GM23338 (cell line): ENCODE measurements at regions not wholly inside any gene's neighbourhood (a gene's known extent, or its start where the extent isn't known, plus 50 kb on each side); places are given as distances from the start of the nearest gene placed in this dataset.

Experiments
- ATAC-seq: fragments of 200-7000 bp; cut with Tn5 transposase; 3 replicates; pipeline ENCODE4 v1.9.1; 2020
- DNase-seq: peaks from one replicate; pipeline ENCODE4 v3.0.0-alpha.2; 2015; ENCODE audit warnings: low spot score
- H2AFZ ChIP-seq: fragments of 200-600 bp; sonication (generic); 2 replicates; pipeline ENCODE4 v1.8.0; 2016; ENCODE audit warnings: antibody characterized with exemption, mild to moderate bottlenecking, moderate library complexity
- H3F3A ChIP-seq: fragments of 200-600 bp; sonication (generic); replicated peaks from 2 replicates; pipeline ENCODE4 v1.8.0; 2017; ENCODE audit warnings: antibody characterized with exemption, mixed run types, low read depth
- H3K27ac ChIP-seq: fragments of 200-600 bp; sonication (generic); 2 replicates; pipeline ENCODE4 v1.6.1; 2016; ENCODE audit warnings: low read depth
- H3K27me3 ChIP-seq: fragments of 200-600 bp; sonication (generic); 2 replicates; pipeline ENCODE4 v1.8.0; 2016; ENCODE audit warnings: mild to moderate bottlenecking, mixed run types, moderate library complexity; ENCODE audit not compliant: insufficient read depth
- H3K36me3 ChIP-seq: fragments of 200-600 bp; sonication (generic); 2 replicates; pipeline ENCODE4 v1.8.0; 2016; ENCODE audit warnings: mild to moderate bottlenecking; ENCODE audit not compliant: insufficient read depth
- H3K4me1 ChIP-seq: fragments of 200-600 bp; sonication (generic); 2 replicates; pipeline ENCODE4 v1.8.0; 2016; ENCODE audit warnings: mild to moderate bottlenecking, moderate library complexity; ENCODE audit not compliant: insufficient read depth
- H3K4me2 ChIP-seq: fragments of 200-600 bp; sonication (generic); 2 replicates; pipeline ENCODE4 v1.7.1; 2017; ENCODE audit warnings: mixed run types
- H3K4me3 ChIP-seq: fragments of 200-600 bp; sonication (generic); 2 replicates; pipeline ENCODE4 v1.6.1; 2016; ENCODE audit warnings: mixed run types
- H3K79me2 ChIP-seq: fragments of 200-600 bp; sonication (generic); replicated peaks from 2 replicates; pipeline ENCODE4 v1.8.0; 2017; ENCODE audit warnings: mild to moderate bottlenecking; ENCODE audit not compliant: insufficient read depth
- H3K9me2 ChIP-seq: fragments of 200-600 bp; sonication (generic); 2 replicates; pipeline ENCODE4 v1.8.0; 2017; ENCODE audit not compliant: insufficient read depth
- H4K20me1 ChIP-seq: fragments of 200-600 bp; sonication (generic); replicated peaks from 2 replicates; pipeline ENCODE4 v1.8.0; 2017; ENCODE audit warnings: mild to moderate bottlenecking; ENCODE audit not compliant: insufficient read depth
- H3K27ac Mint-ChIP-seq: 2 replicates; pipeline ENCODE4 v1.8.0; 2020; ENCODE audit warnings: inconsistent platforms, mild to moderate bottlenecking, moderate library complexity, mixed read lengths
- H3K27me3 Mint-ChIP-seq: 3 replicates; pipeline ENCODE4 v1.8.0; 2022; ENCODE audit warnings: low read depth, mild to moderate bottlenecking, moderate library complexity, mixed read lengths, inconsistent platforms; ENCODE audit not compliant: insufficient read depth, poor library complexity
- H3K36me3 Mint-ChIP-seq: 3 replicates; pipeline ENCODE4 v1.8.0; 2021; ENCODE audit warnings: low read depth, mild to moderate bottlenecking, inconsistent platforms, moderate library complexity, mixed read lengths
- H3K4me1 Mint-ChIP-seq: 3 replicates; pipeline ENCODE4 v1.8.0; 2020; ENCODE audit warnings: mild to moderate bottlenecking, inconsistent platforms, mixed read lengths
- H3K4me3 Mint-ChIP-seq: 3 replicates; pipeline ENCODE4 v1.8.0; 2021; ENCODE audit warnings: moderate library complexity, mild to moderate bottlenecking, inconsistent platforms, mixed read lengths
- H3K9me3 Mint-ChIP-seq: 3 replicates; pipeline ENCODE4 v1.8.0; 2020; ENCODE audit warnings: moderate library complexity, mild to moderate bottlenecking, inconsistent platforms, mixed read lengths
- CREB1 ChIP-seq: fragments of 250-450 bp; sonication (Bioruptor Pico); IDR thresholded peaks from 2 replicates; pipeline ENCODE4 v1.5.0; 2020; ENCODE audit warnings: low read depth, mild to moderate bottlenecking, moderate library complexity
- EZH2 ChIP-seq: fragments of 200-600 bp; sonication (generic); IDR thresholded peaks from one replicate; pipeline ENCODE4 v1.8.0; 2017; ENCODE audit warnings: antibody characterized with exemption, mild to moderate bottlenecking, low read depth; ENCODE audit not compliant: unreplicated experiment
- EZH2phosphoT487 ChIP-seq: fragments of 200-600 bp; sonication (generic); IDR thresholded peaks from one replicate; pipeline ENCODE4 v1.8.1; 2018; ENCODE audit warnings: antibody characterized with exemption; ENCODE audit not compliant: unreplicated experiment
- JUNB ChIP-seq: IDR thresholded peaks from one replicate; pipeline ENCODE4 v1.6.1; 2016; ENCODE audit warnings: antibody characterized with exemption; ENCODE audit not compliant: unreplicated experiment
- NANOG ChIP-seq: IDR thresholded peaks from 2 replicates; pipeline ENCODE4 v1.6.1; 2016; ENCODE audit warnings: antibody characterized with exemption, borderline replicate concordance
- POLR2AphosphoS5 ChIP-seq: IDR thresholded peaks from 2 replicates; pipeline ENCODE4 v1.6.1; 2016; ENCODE audit warnings: antibody characterized with exemption, low read depth
- STAT1 ChIP-seq: IDR thresholded peaks from one replicate; pipeline ENCODE4 v1.6.1; 2016; ENCODE audit warnings: antibody characterized with exemption; ENCODE audit not compliant: unreplicated experiment
- ZNF114 ChIP-seq: fragments of 250-450 bp; sonication (Bioruptor Pico); IDR thresholded peaks from 2 replicates; pipeline ENCODE4 v1.5.0; 2020; ENCODE audit warnings: mild to moderate bottlenecking, moderate library complexity
- ZNF331 ChIP-seq: fragments of 250-450 bp; sonication (Bioruptor Pico); IDR thresholded peaks from 2 replicates; pipeline ENCODE4 v1.5.0; 2020; ENCODE audit warnings: low read depth, mild to moderate bottlenecking, moderate library complexity
- TF ChIP-seq, protein P1 (sequence below): fragments of 250-450 bp; sonication (Bioruptor Pico); IDR thresholded peaks from 2 replicates; pipeline ENCODE4 v1.5.0; 2020; ENCODE audit warnings: mild to moderate bottlenecking, moderate library complexity
- TF ChIP-seq, protein P2 (sequence below), 2 experiments: fragments of 200-600 bp in 1 of 2; sonication (generic) in 1 of 2; conservative IDR thresholded peaks; 2 replicates each; pipeline versions ENCODE4 v1.5.1 to v1.6.1; 2016 to 2017; ENCODE audit warnings: antibody characterized with exemption in 2 of 2, low read depth in 2 of 2, mild to moderate bottlenecking in 2 of 2, moderate library complexity in 1 of 2
- TF ChIP-seq, protein P3 (sequence below): IDR thresholded peaks from 2 replicates; pipeline ENCODE4 v1.6.1; 2016; ENCODE audit warnings: antibody characterized with exemption
- TF ChIP-seq, protein P4 (sequence below): IDR thresholded peaks from one replicate; pipeline ENCODE4 v1.6.1; 2018; ENCODE audit warnings: antibody characterized with exemption; ENCODE audit not compliant: unreplicated experiment

DNA sequence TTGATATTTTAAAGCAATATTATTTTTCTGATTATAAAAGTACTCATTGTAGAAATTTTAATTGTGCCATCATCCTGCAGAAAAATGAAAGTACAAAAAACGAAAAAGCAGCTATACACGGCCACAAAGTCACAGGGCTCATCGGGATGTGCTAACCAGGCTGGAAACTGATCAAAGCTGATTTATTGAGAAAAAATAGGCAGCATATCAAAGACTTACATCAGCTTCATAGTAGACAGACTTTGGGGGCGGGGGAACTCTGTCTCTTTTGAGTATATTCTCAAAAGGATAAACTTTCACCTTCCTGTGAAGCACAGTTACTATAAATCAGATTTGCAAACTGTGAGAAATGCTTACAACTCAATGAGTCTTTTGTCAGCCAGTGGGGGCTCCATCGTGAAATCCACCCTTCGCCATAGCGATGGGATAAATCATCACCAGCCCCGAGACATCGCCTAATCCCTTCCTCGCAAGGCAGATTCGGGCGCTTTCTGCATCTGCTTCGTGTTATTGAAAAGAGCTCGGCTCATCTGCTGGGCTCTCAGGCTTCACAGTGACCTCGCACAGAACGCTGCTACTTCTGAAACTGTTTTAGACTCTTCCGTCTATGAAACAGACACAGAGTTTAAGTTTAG lies 69.2 kb upstream of the ERG start (continued):
- TF ChIP-seq, protein P1, sequence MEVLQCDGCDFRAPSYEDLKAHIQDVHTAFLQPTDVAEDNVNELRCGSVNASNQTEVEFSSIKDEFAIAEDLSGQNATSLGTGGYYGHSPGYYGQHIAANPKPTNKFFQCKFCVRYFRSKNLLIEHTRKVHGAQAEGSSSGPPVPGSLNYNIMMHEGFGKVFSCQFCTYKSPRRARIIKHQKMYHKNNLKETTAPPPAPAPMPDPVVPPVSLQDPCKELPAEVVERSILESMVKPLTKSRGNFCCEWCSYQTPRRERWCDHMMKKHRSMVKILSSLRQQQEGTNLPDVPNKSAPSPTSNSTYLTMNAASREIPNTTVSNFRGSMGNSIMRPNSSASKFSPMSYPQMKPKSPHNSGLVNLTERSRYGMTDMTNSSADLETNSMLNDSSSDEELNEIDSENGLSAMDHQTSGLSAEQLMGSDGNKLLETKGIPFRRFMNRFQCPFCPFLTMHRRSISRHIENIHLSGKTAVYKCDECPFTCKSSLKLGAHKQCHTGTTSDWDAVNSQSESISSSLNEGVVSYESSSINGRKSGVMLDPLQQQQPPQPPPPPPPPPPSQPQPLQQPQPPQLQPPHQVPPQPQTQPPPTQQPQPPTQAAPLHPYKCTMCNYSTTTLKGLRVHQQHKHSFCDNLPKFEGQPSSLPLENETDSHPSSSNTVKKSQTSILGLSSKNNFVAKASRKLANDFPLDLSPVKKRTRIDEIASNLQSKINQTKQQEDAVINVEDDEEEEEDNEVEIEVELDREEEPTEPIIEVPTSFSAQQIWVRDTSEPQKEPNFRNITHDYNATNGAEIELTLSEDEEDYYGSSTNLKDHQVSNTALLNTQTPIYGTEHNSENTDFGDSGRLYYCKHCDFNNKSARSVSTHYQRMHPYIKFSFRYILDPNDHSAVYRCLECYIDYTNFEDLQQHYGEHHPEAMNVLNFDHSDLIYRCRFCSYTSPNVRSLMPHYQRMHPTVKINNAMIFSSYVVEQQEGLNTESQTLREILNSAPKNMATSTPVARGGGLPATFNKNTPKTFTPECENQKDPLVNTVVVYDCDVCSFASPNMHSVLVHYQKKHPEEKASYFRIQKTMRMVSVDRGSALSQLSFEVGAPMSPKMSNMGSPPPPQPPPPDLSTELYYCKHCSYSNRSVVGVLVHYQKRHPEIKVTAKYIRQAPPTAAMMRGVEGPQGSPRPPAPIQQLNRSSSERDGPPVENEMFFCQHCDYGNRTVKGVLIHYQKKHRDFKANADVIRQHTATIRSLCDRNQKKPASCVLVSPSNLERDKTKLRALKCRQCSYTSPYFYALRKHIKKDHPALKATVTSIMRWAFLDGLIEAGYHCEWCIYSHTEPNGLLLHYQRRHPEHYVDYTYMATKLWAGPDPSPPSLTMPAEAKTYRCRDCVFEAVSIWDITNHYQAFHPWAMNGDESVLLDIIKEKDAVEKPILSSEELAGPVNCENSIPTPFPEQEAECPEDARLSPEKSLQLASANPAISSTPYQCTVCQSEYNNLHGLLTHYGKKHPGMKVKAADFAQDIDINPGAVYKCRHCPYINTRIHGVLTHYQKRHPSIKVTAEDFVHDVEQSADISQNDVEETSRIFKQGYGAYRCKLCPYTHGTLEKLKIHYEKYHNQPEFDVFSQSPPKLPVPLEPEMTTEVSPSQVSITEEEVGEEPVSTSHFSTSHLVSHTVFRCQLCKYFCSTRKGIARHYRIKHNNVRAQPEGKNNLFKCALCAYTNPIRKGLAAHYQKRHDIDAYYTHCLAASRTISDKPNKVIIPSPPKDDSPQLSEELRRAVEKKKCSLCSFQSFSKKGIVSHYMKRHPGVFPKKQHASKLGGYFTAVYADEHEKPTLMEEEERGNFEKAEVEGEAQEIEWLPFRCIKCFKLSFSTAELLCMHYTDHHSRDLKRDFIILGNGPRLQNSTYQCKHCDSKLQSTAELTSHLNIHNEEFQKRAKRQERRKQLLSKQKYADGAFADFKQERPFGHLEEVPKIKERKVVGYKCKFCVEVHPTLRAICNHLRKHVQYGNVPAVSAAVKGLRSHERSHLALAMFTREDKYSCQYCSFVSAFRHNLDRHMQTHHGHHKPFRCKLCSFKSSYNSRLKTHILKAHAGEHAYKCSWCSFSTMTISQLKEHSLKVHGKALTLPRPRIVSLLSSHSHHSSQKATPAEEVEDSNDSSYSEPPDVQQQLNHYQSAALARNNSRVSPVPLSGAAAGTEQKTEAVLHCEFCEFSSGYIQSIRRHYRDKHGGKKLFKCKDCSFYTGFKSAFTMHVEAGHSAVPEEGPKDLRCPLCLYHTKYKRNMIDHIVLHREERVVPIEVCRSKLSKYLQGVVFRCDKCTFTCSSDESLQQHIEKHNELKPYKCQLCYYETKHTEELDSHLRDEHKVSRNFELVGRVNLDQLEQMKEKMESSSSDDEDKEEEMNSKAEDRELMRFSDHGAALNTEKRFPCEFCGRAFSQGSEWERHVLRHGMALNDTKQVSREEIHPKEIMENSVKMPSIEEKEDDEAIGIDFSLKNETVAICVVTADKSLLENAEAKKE (CRISPR knock-in tag): no peak
- TF ChIP-seq STAT1: no peak

DNA sequence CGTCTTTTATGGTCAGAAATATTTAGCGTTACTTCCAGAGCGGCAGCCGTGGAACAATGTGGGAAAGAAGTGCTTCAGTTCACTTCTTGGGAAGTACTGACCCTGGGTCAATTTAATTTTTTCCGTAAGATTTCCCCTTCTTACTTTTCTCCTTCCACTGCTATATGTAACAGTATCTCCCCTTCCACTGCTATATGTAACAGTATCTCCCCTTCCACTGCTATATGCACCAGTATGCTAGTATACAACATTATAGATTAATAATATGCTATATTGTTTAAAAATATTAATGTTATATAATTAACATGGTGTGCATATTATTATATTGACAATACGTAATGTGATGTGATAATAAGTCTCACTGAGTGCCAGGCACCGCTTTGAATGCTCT lies 69.7 kb upstream of the ERG start:
- H3K79me2 ChIP-seq: no peaks in the 10 kb centered on the region
- no peak overlapping the region for H3K4me3 ChIP-seq
- Mint-ChIP-seq H3K27ac (no peak overlapping the region), H3K9me3 (no peaks in the 10 kb centered on the region), H3K36me3 (no peaks in the 10 kb centered on the region), H3K4me1 (peaks cover 12% of the 10 kb centered on the region), H3K4me3 (no peak overlapping the region), H3K27me3 (peaks cover 4% of the 10 kb centered on the region)
- peaks cover 12% of the 10 kb centered on the region; the same call in 1 of the 2 replicates for H3K4me1 ChIP-seq
- H3K27me3 ChIP-seq: no peaks in the 10 kb centered on the region
- DNase-seq (no peak), ATAC-seq (no peak)
- H3K9me2 ChIP-seq: peaks cover 9% of the 10 kb centered on the region; the same call in 1 of the 2 replicates
- H3K27ac ChIP-seq: no peak overlapping the region
- H3K4me2 ChIP-seq: no peak overlapping the region
- H2AFZ ChIP-seq: peak overlapping the region; percentile 90
- no peaks in the 10 kb centered on the region; the same call in 1 of the 2 replicates for H4K20me1 ChIP-seq
- no peaks in the 10 kb centered on the region; the same call in 1 of the 2 replicates for H3F3A ChIP-seq
- no peaks in the 10 kb centered on the region for H3K36me3 ChIP-seq
- TF ChIP-seq, protein P2, sequence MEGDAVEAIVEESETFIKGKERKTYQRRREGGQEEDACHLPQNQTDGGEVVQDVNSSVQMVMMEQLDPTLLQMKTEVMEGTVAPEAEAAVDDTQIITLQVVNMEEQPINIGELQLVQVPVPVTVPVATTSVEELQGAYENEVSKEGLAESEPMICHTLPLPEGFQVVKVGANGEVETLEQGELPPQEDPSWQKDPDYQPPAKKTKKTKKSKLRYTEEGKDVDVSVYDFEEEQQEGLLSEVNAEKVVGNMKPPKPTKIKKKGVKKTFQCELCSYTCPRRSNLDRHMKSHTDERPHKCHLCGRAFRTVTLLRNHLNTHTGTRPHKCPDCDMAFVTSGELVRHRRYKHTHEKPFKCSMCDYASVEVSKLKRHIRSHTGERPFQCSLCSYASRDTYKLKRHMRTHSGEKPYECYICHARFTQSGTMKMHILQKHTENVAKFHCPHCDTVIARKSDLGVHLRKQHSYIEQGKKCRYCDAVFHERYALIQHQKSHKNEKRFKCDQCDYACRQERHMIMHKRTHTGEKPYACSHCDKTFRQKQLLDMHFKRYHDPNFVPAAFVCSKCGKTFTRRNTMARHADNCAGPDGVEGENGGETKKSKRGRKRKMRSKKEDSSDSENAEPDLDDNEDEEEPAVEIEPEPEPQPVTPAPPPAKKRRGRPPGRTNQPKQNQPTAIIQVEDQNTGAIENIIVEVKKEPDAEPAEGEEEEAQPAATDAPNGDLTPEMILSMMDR (conservative IDR thresholded peaks at IDR 0.05; ENCODE audit: low read depth in 2 of 2): no peak
- TF ChIP-seq STAT1 (no peak), ZNF114 (CRISPR knock-in tag) (no peak), POLR2AphosphoS5 (no peak), JUNB (no peak), EZH2phosphoT487 (no peak), EZH2 (no peak), ZNF331 (CRISPR knock-in tag) (no peak), NANOG (no peak), CREB1 (CRISPR knock-in tag) (no peak)
- TF ChIP-seq, protein P3, sequence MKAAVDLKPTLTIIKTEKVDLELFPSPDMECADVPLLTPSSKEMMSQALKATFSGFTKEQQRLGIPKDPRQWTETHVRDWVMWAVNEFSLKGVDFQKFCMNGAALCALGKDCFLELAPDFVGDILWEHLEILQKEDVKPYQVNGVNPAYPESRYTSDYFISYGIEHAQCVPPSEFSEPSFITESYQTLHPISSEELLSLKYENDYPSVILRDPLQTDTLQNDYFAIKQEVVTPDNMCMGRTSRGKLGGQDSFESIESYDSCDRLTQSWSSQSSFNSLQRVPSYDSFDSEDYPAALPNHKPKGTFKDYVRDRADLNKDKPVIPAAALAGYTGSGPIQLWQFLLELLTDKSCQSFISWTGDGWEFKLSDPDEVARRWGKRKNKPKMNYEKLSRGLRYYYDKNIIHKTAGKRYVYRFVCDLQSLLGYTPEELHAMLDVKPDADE: no peak
- TF ChIP-seq, protein P4, sequence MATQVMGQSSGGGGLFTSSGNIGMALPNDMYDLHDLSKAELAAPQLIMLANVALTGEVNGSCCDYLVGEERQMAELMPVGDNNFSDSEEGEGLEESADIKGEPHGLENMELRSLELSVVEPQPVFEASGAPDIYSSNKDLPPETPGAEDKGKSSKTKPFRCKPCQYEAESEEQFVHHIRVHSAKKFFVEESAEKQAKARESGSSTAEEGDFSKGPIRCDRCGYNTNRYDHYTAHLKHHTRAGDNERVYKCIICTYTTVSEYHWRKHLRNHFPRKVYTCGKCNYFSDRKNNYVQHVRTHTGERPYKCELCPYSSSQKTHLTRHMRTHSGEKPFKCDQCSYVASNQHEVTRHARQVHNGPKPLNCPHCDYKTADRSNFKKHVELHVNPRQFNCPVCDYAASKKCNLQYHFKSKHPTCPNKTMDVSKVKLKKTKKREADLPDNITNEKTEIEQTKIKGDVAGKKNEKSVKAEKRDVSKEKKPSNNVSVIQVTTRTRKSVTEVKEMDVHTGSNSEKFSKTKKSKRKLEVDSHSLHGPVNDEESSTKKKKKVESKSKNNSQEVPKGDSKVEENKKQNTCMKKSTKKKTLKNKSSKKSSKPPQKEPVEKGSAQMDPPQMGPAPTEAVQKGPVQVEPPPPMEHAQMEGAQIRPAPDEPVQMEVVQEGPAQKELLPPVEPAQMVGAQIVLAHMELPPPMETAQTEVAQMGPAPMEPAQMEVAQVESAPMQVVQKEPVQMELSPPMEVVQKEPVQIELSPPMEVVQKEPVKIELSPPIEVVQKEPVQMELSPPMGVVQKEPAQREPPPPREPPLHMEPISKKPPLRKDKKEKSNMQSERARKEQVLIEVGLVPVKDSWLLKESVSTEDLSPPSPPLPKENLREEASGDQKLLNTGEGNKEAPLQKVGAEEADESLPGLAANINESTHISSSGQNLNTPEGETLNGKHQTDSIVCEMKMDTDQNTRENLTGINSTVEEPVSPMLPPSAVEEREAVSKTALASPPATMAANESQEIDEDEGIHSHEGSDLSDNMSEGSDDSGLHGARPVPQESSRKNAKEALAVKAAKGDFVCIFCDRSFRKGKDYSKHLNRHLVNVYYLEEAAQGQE: no peak
